ENCODE measurements at regions not wholly inside any gene's neighbourhood (a gene's known extent, or its start where the extent isn't known, plus 50 kb on each side); places are given as distances from the start of the nearest gene placed in this dataset.

DNA sequence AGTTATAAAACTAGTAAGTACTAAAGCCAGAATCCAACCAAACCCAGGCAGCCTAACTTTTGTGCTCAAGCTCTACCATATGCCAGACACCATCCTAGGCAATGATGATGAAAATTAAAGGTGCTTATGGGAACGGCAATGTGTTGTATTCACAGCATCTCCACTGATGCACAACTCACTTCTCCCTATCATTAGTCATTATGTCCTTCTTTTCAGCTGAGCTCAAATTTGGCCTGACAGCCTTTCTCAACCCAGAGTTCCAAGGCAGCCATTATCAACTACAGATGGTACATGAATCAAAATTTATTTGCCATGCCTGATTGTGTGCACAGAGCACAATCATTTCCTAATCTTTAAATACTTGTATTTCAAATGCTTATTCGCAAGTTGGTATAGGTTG lies 121.6 kb upstream of the TNPO1 start:
- no peak for ATAC-seq
- FAIRE-seq: no peak
- no peak overlapping the region for H3K27ac ChIP-seq
- no peaks in the 10 kb centered on the region for H3K4me1 ChIP-seq
- intact Hi-C loops (cut with DNase I): no loop called here
- no peak for TF ChIP-seq CTCF (IDR thresholded peaks at IDR 0.05)
- DNase-seq: no peak
- no peaks in the 10 kb centered on the region for H3K27me3 ChIP-seq
- H3K36me3 ChIP-seq: no peaks in the 10 kb centered on the region
- no peaks in the 10 kb centered on the region for H3K9me3 ChIP-seq
- 82 to 88% methylated on average over 2 of the region's 2 CpGs for WGBS, 2 donors
- no peak overlapping the region for H3K4me3 ChIP-seq

- Histone ChIP-seq H3K9me3 (no peaks in the 10 kb centered on the region), H3K36me3 (no peaks in the 10 kb centered on the region), H3K27ac (no peak overlapping the region), H3K27me3 (no peaks in the 10 kb centered on the region), H3K4me1 (no peaks in the 10 kb centered on the region), H3K4me3 (no peak overlapping the region)
- no peak for DNase-seq
- no peak for FAIRE-seq
- WGBS, 2 donors: 48 to 52% methylated on average over 5 of the region's 5 CpGs
- no peak for TF ChIP-seq CTCF (IDR thresholded peaks at IDR 0.05)
- intact Hi-C loops (cut with DNase I): no loop called here
- ATAC-seq: no peak
Measured at GRCh38 chr5:72693546-72694205, 122.8 kb upstream of the TNPO1 start.

GRCh38 chr5:72692651-72693442 lies 123.6 kb upstream of the TNPO1 start:
- WGBS, 2 donors: 55 to 60% methylated on average over 9 of the region's 9 CpGs

GRCh38 chr5:72692231-72692637 lies 124.2 kb upstream of the TNPO1 start:
- intact Hi-C loops (cut with DNase I): no loop called here
- WGBS, 2 donors: 32 to 45% methylated on average over 4 of the region's 4 CpGs

More at GRCh38 chr5:72692651-72693442, 123.6 kb upstream of the TNPO1 start:
- FAIRE-seq (no peak), DNase-seq (no peak), ATAC-seq (no peak)
- Histone ChIP-seq H3K27me3 (no peaks in the 10 kb centered on the region), H3K27ac (no peak overlapping the region), H3K9me3 (no peaks in the 10 kb centered on the region), H3K4me1 (no peaks in the 10 kb centered on the region), H3K36me3 (no peaks in the 10 kb centered on the region), H3K4me3 (no peak overlapping the region)
- no peak for TF ChIP-seq CTCF (IDR thresholded peaks at IDR 0.05)
- intact Hi-C loops (cut with DNase I): no loop called here

More at GRCh38 chr5:72692231-72692637, 124.2 kb upstream of the TNPO1 start:
- TF ChIP-seq CTCF (IDR thresholded peaks at IDR 0.05): no peak
- DNase-seq (no peak), ATAC-seq (no peak), FAIRE-seq (no peak)
- Histone ChIP-seq H3K27ac (no peak overlapping the region), H3K36me3 (no peaks in the 10 kb centered on the region), H3K4me1 (no peaks in the 10 kb centered on the region), H3K9me3 (no peaks in the 10 kb centered on the region), H3K4me3 (no peak overlapping the region), H3K27me3 (no peaks in the 10 kb centered on the region)
